Thyroid gland (tissue), 4 donors: ENCODE measurements at regions not wholly inside any gene's neighbourhood (a gene's known extent, or its start where the extent isn't known, plus 50 kb on each side); places are given as distances from the start of the nearest gene placed in this dataset.

Experiments used
- POLR2A ChIP-seq, 2 donors: fragments of 450-650 bp; IDR thresholded peaks; one replicate each; pipeline ENCODE4 v1.6.1; 2017; ENCODE audit warnings: antibody characterized with exemption in 2 of 2, mild to moderate bottlenecking in 2 of 2, moderate library complexity in 1 of 2
- TF ChIP-seq, protein P1 (sequence below), 6 experiments: fragments of 200-600 bp in 3 of 6; fragments of 450-650 bp in 3 of 6; sonication (generic) in 3 of 6; IDR thresholded peaks; one replicate each; pipeline ENCODE4 v1.5.1; 2016 to 2019; ENCODE audit warnings: antibody characterized with exemption in 6 of 6, mild to moderate bottlenecking in 2 of 6, inconsistent platforms in 1 of 6, moderate library complexity in 1 of 6

DNA sequence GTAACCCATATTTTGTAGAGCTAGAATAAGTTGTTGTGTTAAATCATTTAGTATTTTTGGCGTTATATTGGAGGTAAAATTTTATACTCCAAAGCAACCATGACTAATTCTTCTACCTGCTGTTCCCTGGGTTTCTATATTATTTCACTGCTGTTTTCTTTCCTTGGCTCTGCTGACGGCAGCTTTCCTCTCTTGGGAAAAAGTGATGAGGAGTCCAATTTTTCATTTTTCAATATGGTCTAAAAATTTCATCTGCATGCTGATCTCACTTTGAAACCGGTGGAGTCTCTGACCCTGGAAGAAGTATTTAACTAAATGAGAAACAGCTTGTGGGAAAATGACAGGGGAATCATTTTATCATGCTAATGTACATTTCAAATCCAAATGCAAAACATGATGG lies 110.2 kb downstream of the IFI44 start:
- TF ChIP-seq, protein P1, sequence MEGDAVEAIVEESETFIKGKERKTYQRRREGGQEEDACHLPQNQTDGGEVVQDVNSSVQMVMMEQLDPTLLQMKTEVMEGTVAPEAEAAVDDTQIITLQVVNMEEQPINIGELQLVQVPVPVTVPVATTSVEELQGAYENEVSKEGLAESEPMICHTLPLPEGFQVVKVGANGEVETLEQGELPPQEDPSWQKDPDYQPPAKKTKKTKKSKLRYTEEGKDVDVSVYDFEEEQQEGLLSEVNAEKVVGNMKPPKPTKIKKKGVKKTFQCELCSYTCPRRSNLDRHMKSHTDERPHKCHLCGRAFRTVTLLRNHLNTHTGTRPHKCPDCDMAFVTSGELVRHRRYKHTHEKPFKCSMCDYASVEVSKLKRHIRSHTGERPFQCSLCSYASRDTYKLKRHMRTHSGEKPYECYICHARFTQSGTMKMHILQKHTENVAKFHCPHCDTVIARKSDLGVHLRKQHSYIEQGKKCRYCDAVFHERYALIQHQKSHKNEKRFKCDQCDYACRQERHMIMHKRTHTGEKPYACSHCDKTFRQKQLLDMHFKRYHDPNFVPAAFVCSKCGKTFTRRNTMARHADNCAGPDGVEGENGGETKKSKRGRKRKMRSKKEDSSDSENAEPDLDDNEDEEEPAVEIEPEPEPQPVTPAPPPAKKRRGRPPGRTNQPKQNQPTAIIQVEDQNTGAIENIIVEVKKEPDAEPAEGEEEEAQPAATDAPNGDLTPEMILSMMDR (IDR thresholded peaks at IDR 0.05) = no peak
- no peak for TF ChIP-seq POLR2A (IDR thresholded peaks at IDR 0.05)
